ENCODE measurements at regions not wholly inside any gene's neighbourhood (a gene's known extent, or its start where the extent isn't known, plus 50 kb on each side); places are given as distances from the start of the nearest gene placed in this dataset.

- no peak for TF ChIP-seq CTCF (IDR thresholded peaks at IDR 0.05)
- TF ChIP-seq POLR2AphosphoS5 (IDR thresholded peaks at IDR 0.05), result no peak
- no peak for TF ChIP-seq EP300 (IDR thresholded peaks at IDR 0.05)
Measured at GRCh38 chr13:107367258-107367657, 799.3 kb upstream of the ARGLU1 start.
